Psoas muscle (tissue), 7 donors: ENCODE measurements at regions not wholly inside any gene's neighbourhood (a gene's known extent, or its start where the extent isn't known, plus 50 kb on each side); places are given as distances from the start of the nearest gene placed in this dataset.

Experiments used
- ATAC-seq, 4 donors: fragments of 200-7000 bp; cut with Tn5 transposase; one replicate each; pipeline ENCODE4 v1.9.1; 2020; ENCODE audit warnings: moderate library complexity in 3 of 4, mild to moderate bottlenecking in 2 of 4
- DNase-seq, 2 donors: peaks; one replicate each; pipeline ENCODE4 v3.0.0-alpha.2; 2020
- H3K27ac ChIP-seq: fragments of 200-600 bp; one replicate; pipeline ENCODE4 v1.8.0; 2022
- H3K27me3 ChIP-seq, 3 donors: fragments of 200-600 bp in 1 of 3; one replicate each; pipeline versions ENCODE4 v1.6.1 to v1.8.0; 2013 to 2022; ENCODE audit warnings: low read length in 2 of 3, mild to moderate bottlenecking in 2 of 3, moderate library complexity in 1 of 3; ENCODE audit not compliant: insufficient read depth in 3 of 3
- H3K36me3 ChIP-seq, 2 donors: fragments of 200-600 bp in 1 of 2; one replicate each; pipeline versions ENCODE4 v1.6.1 to v1.8.0; 2013 to 2022; ENCODE audit warnings: low read depth in 1 of 2, mild to moderate bottlenecking in 1 of 2, moderate library complexity in 1 of 2; ENCODE audit not compliant: insufficient read depth in 1 of 2
- H3K4me1 ChIP-seq: fragments of 200-600 bp; one replicate; pipeline ENCODE4 v1.8.0; 2022
- H3K4me3 ChIP-seq: fragments of 200-600 bp; one replicate; pipeline ENCODE4 v1.8.0; 2022; ENCODE audit warnings: mild to moderate bottlenecking
- H3K9me3 ChIP-seq: fragments of 200-600 bp; one replicate; pipeline ENCODE4 v1.8.0; 2022
- WGBS, 3 donors: extraction: QIAGEN DNeasy Blood & Tissue Kit; methylation state at CpG; one replicate each; pipeline versions ENCODE4 v1.1.6 to v1.1.7; 2013; 5-methylcytosine and 5-hydroxymethylcytosine counted together
- intact Hi-C, 2 donors: fragments of 100-400 bp; cut with DNase I; formaldehyde crosslinking; loops; one replicate each; pipeline versions ENCODE4 v1.11.0 to v1.14.2; 2022
- TF ChIP-seq, protein P1 (sequence below): fragments of 200-600 bp; IDR thresholded peaks from one replicate; pipeline ENCODE4 v1.8.0; 2022; ENCODE audit warnings: antibody characterized with exemption
- donor health status: healthy with polysubstance abuse.
- donor health status: DM: no; HTN: no; CAD: no; lungs with moderate emphysema.
- donor health status: Bipolar disorder and iron deficiency.
- donor health status: healthy.
- donor health status: DM: yes; HTN: yes; CAD: no.
- donor health status: DM: no; HTN: no; CAD: no.
- donor health status: DM: yes; HTN: yes; CAD: no.

DNA sequence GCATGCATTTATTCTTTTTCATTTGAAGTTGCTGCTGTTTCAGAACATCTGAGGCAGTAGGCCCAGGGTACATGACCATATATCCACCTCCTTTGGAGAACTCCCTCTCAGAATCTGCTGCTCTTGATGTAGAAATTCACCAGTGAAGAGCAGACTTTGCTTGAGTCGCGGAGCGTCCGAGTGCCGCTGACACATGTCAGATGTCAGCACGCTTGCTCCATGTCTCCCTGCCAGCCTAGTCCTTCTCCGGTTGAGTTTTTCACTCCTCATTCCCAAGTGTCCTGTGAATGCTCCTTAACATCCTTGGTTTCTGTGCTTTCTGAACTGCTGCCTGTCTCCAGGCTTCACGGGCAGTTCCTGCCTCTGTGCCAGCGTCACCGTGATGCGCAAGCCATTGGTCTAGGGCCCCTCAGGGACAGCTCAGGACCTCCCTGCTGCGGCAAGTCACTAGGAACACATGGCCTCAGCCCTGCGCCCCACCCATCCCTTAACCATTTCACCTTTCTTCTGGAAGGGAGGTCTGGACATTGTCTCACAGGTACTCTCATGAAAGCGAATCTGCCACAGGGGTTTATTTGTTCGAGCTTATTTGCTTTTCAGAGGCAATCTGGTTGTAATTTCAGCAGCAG lies 93.1 kb upstream of the RBPJ start:
- TF ChIP-seq, protein P1, sequence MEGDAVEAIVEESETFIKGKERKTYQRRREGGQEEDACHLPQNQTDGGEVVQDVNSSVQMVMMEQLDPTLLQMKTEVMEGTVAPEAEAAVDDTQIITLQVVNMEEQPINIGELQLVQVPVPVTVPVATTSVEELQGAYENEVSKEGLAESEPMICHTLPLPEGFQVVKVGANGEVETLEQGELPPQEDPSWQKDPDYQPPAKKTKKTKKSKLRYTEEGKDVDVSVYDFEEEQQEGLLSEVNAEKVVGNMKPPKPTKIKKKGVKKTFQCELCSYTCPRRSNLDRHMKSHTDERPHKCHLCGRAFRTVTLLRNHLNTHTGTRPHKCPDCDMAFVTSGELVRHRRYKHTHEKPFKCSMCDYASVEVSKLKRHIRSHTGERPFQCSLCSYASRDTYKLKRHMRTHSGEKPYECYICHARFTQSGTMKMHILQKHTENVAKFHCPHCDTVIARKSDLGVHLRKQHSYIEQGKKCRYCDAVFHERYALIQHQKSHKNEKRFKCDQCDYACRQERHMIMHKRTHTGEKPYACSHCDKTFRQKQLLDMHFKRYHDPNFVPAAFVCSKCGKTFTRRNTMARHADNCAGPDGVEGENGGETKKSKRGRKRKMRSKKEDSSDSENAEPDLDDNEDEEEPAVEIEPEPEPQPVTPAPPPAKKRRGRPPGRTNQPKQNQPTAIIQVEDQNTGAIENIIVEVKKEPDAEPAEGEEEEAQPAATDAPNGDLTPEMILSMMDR = no peak
- Histone ChIP-seq H3K36me3 (no peaks in the 10 kb centered on the region), H3K9me3 (no peaks in the 10 kb centered on the region), H3K4me1 (no peaks in the 10 kb centered on the region), H3K27ac (no peak overlapping the region), H3K4me3 (no peak overlapping the region), H3K27me3 (no peaks in the 10 kb centered on the region)
- no peak for ATAC-seq
- intact Hi-C loops = no loop called here
- WGBS, 3 donors = 87 to 89% (median 88%) methylated on average over 15 of the region's 15 CpGs
- no peak for DNase-seq

DNA sequence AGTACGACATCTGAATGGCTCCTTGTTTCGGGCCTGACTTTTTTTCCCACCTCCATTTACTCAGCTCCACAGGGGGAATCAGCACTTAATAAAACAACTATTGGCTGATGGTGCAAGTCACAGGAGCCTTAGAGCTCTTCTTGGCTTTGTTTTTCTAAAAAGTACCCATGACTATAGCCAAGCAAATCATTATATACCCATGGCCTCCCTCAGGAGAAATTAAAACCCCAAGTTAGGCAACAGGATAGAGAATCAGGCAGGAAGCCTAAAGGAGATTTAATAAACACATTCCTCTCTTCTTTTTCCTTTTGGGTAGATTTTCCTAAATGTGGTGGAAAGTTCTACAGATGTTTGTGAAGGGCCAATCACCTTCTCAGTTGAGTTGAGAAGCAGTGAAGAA lies 91.9 kb upstream of the RBPJ start:
- intact Hi-C loops = no loop called here
- no peak overlapping the region for H3K27ac ChIP-seq
- no peaks in the 10 kb centered on the region for H3K36me3 ChIP-seq
- TF ChIP-seq, protein P1 = no peak
- no peaks in the 10 kb centered on the region for H3K4me1 ChIP-seq
- no peak overlapping the region for H3K4me3 ChIP-seq
- no peaks in the 10 kb centered on the region for H3K9me3 ChIP-seq
- 93 to 98% (median 96%) methylated on average over 2 of the region's 2 CpGs for WGBS, 3 donors
- ATAC-seq (no peak), DNase-seq (no peak)
- H3K27me3 ChIP-seq = no peaks in the 10 kb centered on the region

DNA sequence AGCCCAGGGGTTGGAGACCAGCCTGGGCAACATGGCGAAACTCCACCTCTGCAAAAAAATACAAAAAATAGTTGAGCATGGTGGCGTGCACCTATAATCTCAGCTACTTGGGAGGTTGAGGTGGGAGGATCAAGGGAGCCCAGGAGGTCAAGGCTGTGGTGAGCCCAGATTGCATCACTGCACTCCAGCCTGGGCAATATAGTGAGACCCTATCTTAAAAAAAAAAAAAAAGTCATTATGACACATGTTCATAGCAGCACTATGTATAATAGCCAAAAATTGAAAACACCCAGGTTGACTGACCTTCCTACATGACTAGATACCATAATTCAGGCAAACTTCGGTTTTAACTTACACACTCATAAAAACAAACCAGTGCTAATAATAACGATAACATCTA lies 90.8 kb upstream of the RBPJ start:
- 94 to 97% (median 94%) methylated on average over 4 of the region's 4 CpGs for WGBS, 3 donors
- intact Hi-C loops = no loop called here
- Histone ChIP-seq H3K9me3 (no peaks in the 10 kb centered on the region), H3K27me3 (no peaks in the 10 kb centered on the region), H3K4me3 (no peak overlapping the region), H3K36me3 (no peaks in the 10 kb centered on the region), H3K27ac (no peak overlapping the region), H3K4me1 (no peaks in the 10 kb centered on the region)
- ATAC-seq (no peak), DNase-seq (no peak)
- TF ChIP-seq, protein P1 = no peak

DNA sequence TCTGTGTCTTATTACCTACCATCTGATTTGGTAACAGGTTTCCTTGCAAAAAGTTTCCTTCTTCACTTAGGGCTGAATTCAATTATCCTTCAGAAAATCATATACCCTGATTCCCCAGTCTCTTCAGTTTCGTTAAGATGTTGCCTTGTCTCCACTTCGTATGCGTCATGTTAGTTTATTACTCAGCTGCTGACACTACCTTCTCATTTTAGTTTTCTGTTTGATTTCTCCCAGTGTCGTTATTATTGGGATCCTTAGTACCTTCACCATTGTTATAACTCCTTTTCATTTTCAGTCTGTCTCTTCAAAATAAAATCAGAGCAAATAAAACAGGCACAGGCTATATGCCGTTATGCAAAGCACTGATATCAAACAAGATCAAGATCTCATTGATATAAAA lies 87.5 kb upstream of the RBPJ start:
- ATAC-seq (no peak), DNase-seq (no peak)
- intact Hi-C loops = no loop called here
- no peak overlapping the region for H3K27ac ChIP-seq
- no peaks in the 10 kb centered on the region for H3K36me3 ChIP-seq
- no peaks in the 10 kb centered on the region for H3K27me3 ChIP-seq
- H3K9me3 ChIP-seq = no peaks in the 10 kb centered on the region
- peaks cover 2% of the 10 kb centered on the region for H3K4me1 ChIP-seq
- no peak overlapping the region for H3K4me3 ChIP-seq
- TF ChIP-seq, protein P1 = no peak
- WGBS, 3 donors = 86 to 93% (median 90%) methylated on average over 5 of the region's 5 CpGs

DNA sequence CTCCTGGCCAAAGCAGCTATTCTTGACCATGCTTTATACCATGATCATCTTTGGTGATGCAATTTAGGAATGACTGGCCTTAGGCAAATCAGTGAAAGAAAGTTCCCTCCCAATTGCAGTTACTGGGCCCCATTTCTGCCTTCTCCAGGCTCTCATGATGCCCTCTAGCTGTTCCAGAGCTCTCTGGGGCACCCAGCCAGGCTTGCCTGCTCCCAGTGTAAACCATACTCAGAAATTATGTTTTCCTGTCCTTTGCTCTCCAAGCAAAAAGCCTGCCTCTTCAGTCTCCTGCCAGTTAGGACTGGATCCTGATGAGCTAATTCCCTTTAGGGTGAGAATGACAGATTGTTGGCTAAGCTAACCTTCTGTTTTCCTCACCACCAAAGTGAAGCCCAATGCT lies 85.3 kb upstream of the RBPJ start:
- peak; percentile 66 to 80 for DNase-seq
- H3K36me3 ChIP-seq = no peaks in the 10 kb centered on the region
- no peak overlapping the region for H3K27ac ChIP-seq
- H3K27me3 ChIP-seq = no peaks in the 10 kb centered on the region
- H3K9me3 ChIP-seq = no peaks in the 10 kb centered on the region
- TF ChIP-seq, protein P1 = no peak
- H3K4me1 ChIP-seq = peaks cover 13% of the 10 kb centered on the region
- intact Hi-C loops = no loop called here
- H3K4me3 ChIP-seq = no peak overlapping the region
- ATAC-seq = peak in 2 of 4 donors; percentile 19 to 37
